LNCAP (cell line): ENCODE measurements at regions not wholly inside any gene's neighbourhood (a gene's known extent, or its start where the extent isn't known, plus 50 kb on each side); places are given as distances from the start of the nearest gene placed in this dataset.

Experiments
- TF ChIP-seq, protein P1 (sequence below): fragments of 450-650 bp; IDR thresholded peaks from 2 replicates; pipeline ENCODE4 v1.5.1; 2017; ENCODE audit warnings: mild to moderate bottlenecking

DNA sequence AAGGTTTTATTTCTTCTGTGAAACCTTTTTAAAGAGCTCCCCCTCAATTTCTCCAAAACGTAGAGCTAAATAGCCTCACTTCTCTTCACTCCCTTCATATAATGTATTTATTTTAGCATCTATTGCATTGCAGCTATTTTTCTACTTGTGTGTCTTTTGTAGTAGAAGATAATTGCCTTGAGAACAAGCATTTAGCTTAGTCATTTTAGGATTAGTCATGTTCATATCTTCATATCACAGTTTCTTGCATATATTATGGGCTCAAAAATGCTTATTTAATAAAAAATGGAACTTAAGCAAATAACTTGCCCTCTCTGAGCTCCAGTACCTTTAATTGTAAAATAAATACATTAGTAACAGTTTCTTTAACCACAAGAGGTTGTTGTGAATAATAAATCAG lies 72.1 kb upstream of the SPANXC start:
- TF ChIP-seq, protein P1, sequence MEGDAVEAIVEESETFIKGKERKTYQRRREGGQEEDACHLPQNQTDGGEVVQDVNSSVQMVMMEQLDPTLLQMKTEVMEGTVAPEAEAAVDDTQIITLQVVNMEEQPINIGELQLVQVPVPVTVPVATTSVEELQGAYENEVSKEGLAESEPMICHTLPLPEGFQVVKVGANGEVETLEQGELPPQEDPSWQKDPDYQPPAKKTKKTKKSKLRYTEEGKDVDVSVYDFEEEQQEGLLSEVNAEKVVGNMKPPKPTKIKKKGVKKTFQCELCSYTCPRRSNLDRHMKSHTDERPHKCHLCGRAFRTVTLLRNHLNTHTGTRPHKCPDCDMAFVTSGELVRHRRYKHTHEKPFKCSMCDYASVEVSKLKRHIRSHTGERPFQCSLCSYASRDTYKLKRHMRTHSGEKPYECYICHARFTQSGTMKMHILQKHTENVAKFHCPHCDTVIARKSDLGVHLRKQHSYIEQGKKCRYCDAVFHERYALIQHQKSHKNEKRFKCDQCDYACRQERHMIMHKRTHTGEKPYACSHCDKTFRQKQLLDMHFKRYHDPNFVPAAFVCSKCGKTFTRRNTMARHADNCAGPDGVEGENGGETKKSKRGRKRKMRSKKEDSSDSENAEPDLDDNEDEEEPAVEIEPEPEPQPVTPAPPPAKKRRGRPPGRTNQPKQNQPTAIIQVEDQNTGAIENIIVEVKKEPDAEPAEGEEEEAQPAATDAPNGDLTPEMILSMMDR: no peak

DNA sequence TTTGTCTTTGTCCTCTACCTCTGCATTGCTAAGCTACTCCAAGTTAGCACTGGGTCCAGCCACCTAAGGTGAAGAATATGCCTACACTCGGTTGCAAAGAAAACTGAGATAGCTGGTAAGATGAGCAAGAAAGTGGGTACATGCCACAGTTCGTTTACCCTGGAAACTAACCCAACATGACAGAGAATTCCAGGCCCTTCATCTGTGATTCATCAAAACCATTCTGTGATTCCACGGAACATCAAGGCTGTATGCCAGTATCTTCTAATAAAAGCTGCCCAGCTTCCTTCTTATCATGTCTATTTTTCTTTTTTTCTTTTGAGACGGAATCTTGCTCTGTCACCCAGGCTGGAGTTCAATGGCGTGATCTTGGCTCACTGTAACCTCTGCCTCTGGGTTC lies 58.7 kb upstream of the SPANXC start:
- TF ChIP-seq, protein P1: no peak
